ENCODE measurements at regions not wholly inside any gene's neighbourhood (a gene's known extent, or its start where the extent isn't known, plus 50 kb on each side); places are given as distances from the start of the nearest gene placed in this dataset.

GRCh38 chr5:159735749-159736660, 180.3 kb upstream of the ADRA1B start:
- TF ChIP-seq CTCF (IDR thresholded peaks at IDR 0.05 in 8 of 11, conservative IDR thresholded peaks at IDR 0.05 in 3 of 11) (no peak), POLR2AphosphoS5 (IDR thresholded peaks at IDR 0.05) (no peak), POLR2A (IDR thresholded peaks at IDR 0.05) (no peak)
